CD4-positive, alpha-beta T cell (primary cell): ENCODE measurements at regions not wholly inside any gene's neighbourhood (a gene's known extent, or its start where the extent isn't known, plus 50 kb on each side); places are given as distances from the start of the nearest gene placed in this dataset.
A peak's percentile ranks its signal among the peaks of the same experiment; 100 is the strongest.

Experiments
- ATAC-seq: fragments of 200-7000 bp; cut with Tn5 transposase; one replicate; pipeline ENCODE4 v1.10.0; 2022; ENCODE audit warnings: mild to moderate bottlenecking; ENCODE audit not compliant: poor library complexity
- CTCF ChIA-PET: fragments of 350-600 bp; sonication (Branson Sonifier 250); formaldehyde crosslinking; loops from one replicate; lab custom pipeline; 2021; ENCODE audit warnings: antibody characterized with exemption, inconsistent platforms; lab: Charles Lee
- POLR2A ChIA-PET: fragments of 350-600 bp; sonication (Branson Sonifier 250); formaldehyde crosslinking; loops from one replicate; lab custom pipeline; 2021; ENCODE audit warnings: antibody characterized with exemption, inconsistent platforms; lab: Charles Lee
- DNase-seq, 14 experiments: peaks; one replicate each; pipeline ENCODE4 v3.0.0-alpha.2; 2013 to 2020; ENCODE audit warnings: mixed read lengths in 2 of 14
- H3K27ac ChIP-seq, 2 donors: one replicate each; pipeline versions ENCODE4 v1.5.1 to v1.7.0; 2013; ENCODE audit warnings: low read length in 2 of 2, low read depth in 1 of 2, mild to moderate bottlenecking in 1 of 2
- H3K27me3 ChIP-seq, 2 experiments: 1 replicate in 1 of 2; 2 replicates in 1 of 2; pipeline versions ENCODE4 v1.6.1 to v1.7.0; 2013; ENCODE audit warnings: low read length in 2 of 2, control low read depth in 1 of 2, mild to moderate bottlenecking in 1 of 2, moderate library complexity in 1 of 2; ENCODE audit not compliant: insufficient read depth in 2 of 2, control insufficient read depth in 1 of 2
- H3K36me3 ChIP-seq: one replicate; pipeline ENCODE4 v1.6.1; 2013; ENCODE audit warnings: low read length, control low read depth; ENCODE audit not compliant: insufficient read depth
- H3K4me1 ChIP-seq: one replicate; pipeline ENCODE4 v1.6.1; 2013; ENCODE audit warnings: low read length, control low read depth; ENCODE audit not compliant: insufficient read depth
- H3K4me3 ChIP-seq: one replicate; pipeline ENCODE4 v1.5.1; 2013; ENCODE audit warnings: mild to moderate bottlenecking, low read length, moderate library complexity
- H3K9me3 ChIP-seq, 2 experiments: 1 replicate in 1 of 2; 2 replicates in 1 of 2; pipeline versions ENCODE4 v1.6.1 to v1.7.0; 2013; ENCODE audit warnings: low read length in 2 of 2, mild to moderate bottlenecking in 2 of 2, control low read depth in 1 of 2, moderate library complexity in 1 of 2; ENCODE audit not compliant: control insufficient read depth in 1 of 2, insufficient read depth in 1 of 2
- H3K27ac Mint-ChIP-seq: one replicate; pipeline ENCODE4 v1.8.0; 2020; ENCODE audit warnings: mixed read lengths
- H3K27me3 Mint-ChIP-seq: one replicate; pipeline ENCODE4 v1.8.0; 2021; ENCODE audit warnings: mixed read lengths
- H3K36me3 Mint-ChIP-seq: one replicate; pipeline ENCODE4 v1.8.0; 2021; ENCODE audit warnings: low read depth, mixed read lengths
- H3K4me1 Mint-ChIP-seq: one replicate; pipeline ENCODE4 v1.8.0; 2021; ENCODE audit warnings: low read depth, mixed read lengths
- H3K4me3 Mint-ChIP-seq: one replicate; pipeline ENCODE4 v1.8.0; 2020; ENCODE audit warnings: mild to moderate bottlenecking, mixed read lengths
- H3K9me3 Mint-ChIP-seq: one replicate; pipeline ENCODE4 v1.8.0; 2020; ENCODE audit warnings: mixed read lengths
- CTCF ChIP-seq: fragments of 200-600 bp; IDR thresholded peaks from one replicate; pipeline ENCODE4 v1.8.0; 2022; ENCODE audit warnings: antibody characterized with exemption, mild to moderate bottlenecking
- intact Hi-C, 2 experiments: fragments of 100-400 bp; cut with DNase I in 1 of 2; cut with micrococcal nuclease in 1 of 2; formaldehyde crosslinking; loops; one replicate each; pipeline versions ENCODE4 v1.15.1 to v1.9.0; 2023 to 2025; cut with DNase I, micrococcal nuclease

GRCh38 chr21:28356422-28356821 lies 636.3 kb downstream of the LTN1 start:
- intact Hi-C loops, result no loop called here
- H3K4me3 Mint-ChIP-seq, result no peak overlapping the region

DNA sequence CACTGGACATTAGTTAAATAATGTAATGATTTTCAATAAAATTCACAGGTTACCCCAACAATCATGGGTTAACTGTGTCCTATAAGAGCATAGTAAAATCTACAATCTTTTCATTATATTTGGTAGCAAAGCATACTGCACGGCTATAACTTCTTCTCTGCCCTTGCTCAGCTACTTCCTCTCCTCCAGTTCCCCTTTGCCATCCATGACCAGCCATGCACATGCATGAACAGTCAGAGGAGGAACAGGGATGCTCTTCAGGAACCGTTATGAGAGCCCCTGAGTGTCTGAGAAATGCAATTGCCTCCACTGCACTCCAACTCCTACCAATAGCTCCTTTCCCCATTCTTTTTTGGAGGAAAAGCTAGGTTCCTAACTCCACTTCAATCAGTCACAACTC lies 646.7 kb downstream of the LTN1 start:
- H3K36me3 Mint-ChIP-seq, result no peaks in the 10 kb centered on the region
- Histone ChIP-seq H3K27ac (no peak overlapping the region), H3K36me3 (no peaks in the 10 kb centered on the region), H3K4me1 (no peaks in the 10 kb centered on the region), H3K4me3 (no peak overlapping the region), H3K9me3 (no peaks in the 10 kb centered on the region), H3K27me3 (no peaks in the 10 kb centered on the region)
- ChIA-PET POLR2A (no interaction called here), CTCF (no interaction called here)
- H3K27ac Mint-ChIP-seq, result no peak overlapping the region
- TF ChIP-seq CTCF, result no peak
- H3K27me3 Mint-ChIP-seq, result no peaks in the 10 kb centered on the region
- H3K9me3 Mint-ChIP-seq, result no peaks in the 10 kb centered on the region
- no peak for ATAC-seq
- DNase-seq, result peak in 2 of 14 experiments; percentile 2 to 7
- no peak overlapping the region for H3K4me3 Mint-ChIP-seq
- intact Hi-C loops, result no loop called here
- no peaks in the 10 kb centered on the region for H3K4me1 Mint-ChIP-seq

More at GRCh38 chr21:28356422-28356821, 636.3 kb downstream of the LTN1 start:
- ATAC-seq (no peak), DNase-seq (no peak)
- H3K36me3 ChIP-seq, result no peaks in the 10 kb centered on the region
- H3K27me3 Mint-ChIP-seq, result no peaks in the 10 kb centered on the region
- no peaks in the 10 kb centered on the region for H3K4me1 Mint-ChIP-seq
- POLR2A ChIA-PET, result no interaction called here
- CTCF ChIA-PET, result no interaction called here
- no peaks in the 10 kb centered on the region for H3K4me1 ChIP-seq
- no peak overlapping the region for H3K27ac Mint-ChIP-seq
- no peaks in the 10 kb centered on the region for H3K27me3 ChIP-seq
- no peaks in the 10 kb centered on the region for H3K36me3 Mint-ChIP-seq
- no peak for TF ChIP-seq CTCF
- H3K9me3 ChIP-seq, result no peaks in the 10 kb centered on the region
- H3K27ac ChIP-seq, result no peak overlapping the region
- no peak overlapping the region for H3K4me3 ChIP-seq
- no peaks in the 10 kb centered on the region for H3K9me3 Mint-ChIP-seq

GRCh38 chr21:28344985-28345384 lies 647.7 kb downstream of the LTN1 start:
- DNase-seq (no peak), ATAC-seq (no peak)
- no peaks in the 10 kb centered on the region for H3K4me1 ChIP-seq
- no peak for TF ChIP-seq CTCF
- Mint-ChIP-seq H3K36me3 (no peaks in the 10 kb centered on the region), H3K9me3 (no peaks in the 10 kb centered on the region), H3K4me3 (no peak overlapping the region), H3K27ac (no peak overlapping the region), H3K4me1 (no peaks in the 10 kb centered on the region), H3K27me3 (no peaks in the 10 kb centered on the region)
- intact Hi-C loops, result no loop called here
- H3K9me3 ChIP-seq, result no peaks in the 10 kb centered on the region
- H3K27ac ChIP-seq, result no peak overlapping the region
- no peak overlapping the region for H3K4me3 ChIP-seq
- CTCF ChIA-PET, result no interaction called here
- H3K27me3 ChIP-seq, result no peaks in the 10 kb centered on the region
- POLR2A ChIA-PET, result no interaction called here
- H3K36me3 ChIP-seq, result no peaks in the 10 kb centered on the region
